MG63 (cell line): ENCODE measurements at regions not wholly inside any gene's neighbourhood (a gene's known extent, or its start where the extent isn't known, plus 50 kb on each side); places are given as distances from the start of the nearest gene placed in this dataset.

ENCODE experiments used
- DNase-seq: peaks from one replicate; pipeline ENCODE4 v3.0.0-alpha.2; 2020
- H3K27me3 ChIP-seq: fragments of 250-450 bp; sonication (Bioruptor Pico); 2 replicates; pipeline ENCODE4 v1.5.1; 2020; ENCODE audit warnings: mild to moderate bottlenecking, moderate library complexity
- H3K36me3 ChIP-seq: fragments of 250-450 bp; sonication (Bioruptor Pico); 2 replicates; pipeline ENCODE4 v1.5.1; 2020; ENCODE audit warnings: mild to moderate bottlenecking, moderate library complexity
- H3K4me3 ChIP-seq: fragments of 250-450 bp; sonication (Bioruptor Pico); 2 replicates; pipeline ENCODE4 v1.5.1; 2020; ENCODE audit warnings: mild to moderate bottlenecking, moderate library complexity
- H3K9me3 ChIP-seq: fragments of 250-450 bp; sonication (Bioruptor Pico); 2 replicates; pipeline ENCODE4 v1.5.1; 2020; ENCODE audit warnings: mild to moderate bottlenecking, moderate library complexity

DNA sequence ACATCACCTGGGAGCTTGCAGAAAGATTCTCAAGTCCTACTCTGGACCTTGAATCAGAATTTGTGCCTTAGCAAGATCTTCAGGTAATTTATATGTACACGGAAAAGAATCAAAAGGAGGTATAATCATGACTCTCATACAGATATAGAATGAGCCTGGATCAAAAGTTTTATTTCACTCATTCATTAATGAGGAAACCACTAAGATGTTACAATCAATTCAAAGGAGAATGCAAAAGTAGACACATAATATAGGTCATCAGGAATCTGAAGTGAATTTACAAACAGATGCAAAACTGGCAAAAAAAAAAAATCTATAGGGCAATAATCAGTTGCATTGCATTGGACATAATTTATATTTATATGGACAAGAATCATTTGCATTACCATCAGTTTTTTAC, 195.4 kb upstream of the TLE3 start:
- Histone ChIP-seq H3K27me3 (no peaks in the 10 kb centered on the region), H3K4me3 (no peak overlapping the region), H3K36me3 (no peaks in the 10 kb centered on the region), H3K9me3 (no peaks in the 10 kb centered on the region)
- no peak for DNase-seq

DNA sequence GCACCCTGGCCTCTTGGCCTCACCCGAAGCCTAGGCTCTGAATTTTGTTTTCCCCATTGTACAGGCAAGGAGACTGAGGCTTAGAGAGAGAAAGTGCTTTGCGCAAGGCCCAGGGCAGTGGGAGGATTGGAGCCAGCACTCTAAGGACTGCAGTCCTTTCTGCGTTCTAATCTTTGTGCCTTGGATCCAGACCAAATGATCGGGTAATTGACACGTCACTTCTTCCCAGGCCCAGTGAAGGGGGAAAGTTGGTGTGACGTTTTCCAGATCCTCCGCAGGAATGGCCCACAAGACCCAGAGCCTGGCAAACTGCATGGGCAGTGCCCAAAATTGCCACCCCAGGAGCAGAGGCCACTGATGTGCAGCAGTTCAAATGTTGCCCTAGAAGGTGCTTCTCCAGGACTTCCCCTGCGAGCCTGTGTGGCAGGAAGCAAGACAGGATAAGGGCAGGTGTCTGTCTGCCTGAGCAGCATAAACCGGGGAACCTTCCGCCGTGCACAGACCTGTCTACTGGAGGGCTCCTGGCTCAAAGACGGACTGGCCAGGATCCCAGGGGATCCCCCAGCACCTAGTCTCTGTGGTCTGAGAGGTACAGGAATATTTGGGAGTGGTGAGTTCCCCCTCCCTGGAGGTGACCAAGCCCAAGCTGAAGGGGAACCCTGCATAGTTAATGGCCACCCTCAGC, 194.5 kb upstream of the TLE3 start:
- no peaks in the 10 kb centered on the region for H3K27me3 ChIP-seq
- H3K4me3 ChIP-seq = no peak overlapping the region
- no peak for DNase-seq
- no peaks in the 10 kb centered on the region for H3K9me3 ChIP-seq
- no peaks in the 10 kb centered on the region for H3K36me3 ChIP-seq

DNA sequence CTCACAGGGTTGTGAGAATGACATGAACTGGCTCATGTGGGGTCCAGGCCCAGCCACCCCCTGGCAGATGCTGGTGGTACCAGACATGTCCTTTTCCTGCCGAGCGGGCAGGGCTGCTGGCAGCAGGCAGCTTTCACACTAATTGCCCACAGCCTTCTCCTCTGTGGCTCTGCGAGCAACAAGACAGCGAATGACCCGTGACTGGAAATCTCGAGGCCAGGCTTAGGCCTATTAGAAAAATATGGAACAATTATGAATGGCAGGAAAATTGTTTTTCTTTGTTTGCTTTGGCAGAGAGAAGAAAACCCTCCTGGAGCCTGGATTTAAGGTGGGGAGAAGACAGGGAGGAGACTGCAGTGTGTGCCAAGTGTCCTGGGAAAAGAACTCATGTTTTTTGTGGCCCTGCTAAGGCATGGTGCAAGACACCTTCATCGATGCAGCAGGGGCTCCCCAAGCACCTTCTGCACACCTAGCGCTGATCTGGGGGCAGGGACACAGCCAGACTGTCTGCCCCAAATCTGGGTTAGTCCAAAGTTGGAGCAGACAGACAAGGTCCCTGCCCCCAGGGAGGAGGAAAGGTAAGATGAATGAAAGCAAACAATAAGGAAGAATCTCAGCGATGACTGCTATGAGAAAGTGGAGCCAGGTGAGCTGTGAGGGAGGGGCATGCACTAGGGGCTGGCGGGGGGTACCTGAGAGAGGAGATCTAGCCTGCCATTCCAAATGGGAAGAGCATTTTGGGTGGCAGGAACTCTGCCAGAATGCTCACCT, 193.8 kb upstream of the TLE3 start:
- no peak for DNase-seq
- H3K9me3 ChIP-seq = no peaks in the 10 kb centered on the region
- no peaks in the 10 kb centered on the region for H3K36me3 ChIP-seq
- no peak overlapping the region for H3K4me3 ChIP-seq
- no peaks in the 10 kb centered on the region for H3K27me3 ChIP-seq

DNA sequence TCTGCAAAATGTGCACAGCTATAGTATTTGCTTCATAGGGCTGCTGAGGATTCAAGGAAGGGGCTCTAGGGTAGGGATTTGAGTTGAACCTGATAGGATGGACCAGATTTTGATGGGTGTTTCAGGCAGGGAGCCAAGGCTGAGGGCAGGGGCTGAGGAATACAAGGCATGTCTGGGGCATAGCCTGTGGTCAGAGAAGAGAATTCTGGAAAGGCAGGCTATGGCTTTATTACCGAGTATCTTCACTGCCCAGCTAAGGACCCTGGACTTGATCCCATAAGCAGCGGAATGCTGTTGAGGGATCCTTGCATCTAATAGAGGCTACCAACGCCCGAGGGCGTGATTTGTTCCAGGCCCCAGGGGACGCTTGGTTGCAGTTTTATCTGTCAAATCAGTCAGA, 193.0 kb upstream of the TLE3 start:
- Histone ChIP-seq H3K9me3 (no peaks in the 10 kb centered on the region), H3K36me3 (no peaks in the 10 kb centered on the region), H3K27me3 (no peaks in the 10 kb centered on the region), H3K4me3 (no peak overlapping the region)
- DNase-seq = no peak

DNA sequence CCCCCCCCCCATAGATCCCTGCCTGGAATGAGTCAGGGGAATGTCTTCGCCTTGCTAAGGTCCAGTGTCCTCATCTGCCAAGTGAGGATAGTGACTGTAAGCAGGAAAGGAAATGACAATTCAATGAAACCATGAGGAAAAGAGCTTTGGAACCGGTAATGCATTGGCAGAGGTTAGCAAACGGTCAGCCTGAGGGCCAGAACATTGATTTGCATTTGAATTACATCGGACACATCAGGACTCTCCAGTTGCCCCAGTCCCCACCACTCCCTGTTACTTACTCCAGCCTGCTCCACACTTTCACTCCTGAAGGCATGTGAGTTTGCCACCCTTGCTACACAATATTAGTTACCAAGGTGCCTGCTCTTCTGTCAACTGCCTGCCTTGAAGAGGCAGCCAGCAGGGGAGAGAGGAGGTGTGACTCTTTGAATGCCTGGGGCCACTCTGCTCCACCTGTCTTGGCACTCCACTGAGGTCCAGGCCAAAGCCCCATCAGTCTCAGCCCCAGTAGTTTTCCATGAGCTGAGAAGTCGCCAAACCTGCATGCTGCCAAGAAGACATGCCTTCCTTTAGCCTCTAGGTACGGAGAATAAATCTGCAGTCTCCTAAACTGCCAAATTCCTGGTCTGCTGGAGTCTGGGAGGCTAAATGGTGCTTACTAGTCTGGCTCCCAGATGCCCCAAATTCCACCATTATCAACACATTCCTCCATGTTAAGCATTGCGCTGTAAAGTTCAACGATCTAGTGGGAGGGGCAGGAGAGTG, 191.7 kb upstream of the TLE3 start:
- H3K27me3 ChIP-seq = no peaks in the 10 kb centered on the region
- no peaks in the 10 kb centered on the region for H3K36me3 ChIP-seq
- H3K4me3 ChIP-seq = no peak overlapping the region
- no peaks in the 10 kb centered on the region for H3K9me3 ChIP-seq
- peak; percentile 79 for DNase-seq

DNA sequence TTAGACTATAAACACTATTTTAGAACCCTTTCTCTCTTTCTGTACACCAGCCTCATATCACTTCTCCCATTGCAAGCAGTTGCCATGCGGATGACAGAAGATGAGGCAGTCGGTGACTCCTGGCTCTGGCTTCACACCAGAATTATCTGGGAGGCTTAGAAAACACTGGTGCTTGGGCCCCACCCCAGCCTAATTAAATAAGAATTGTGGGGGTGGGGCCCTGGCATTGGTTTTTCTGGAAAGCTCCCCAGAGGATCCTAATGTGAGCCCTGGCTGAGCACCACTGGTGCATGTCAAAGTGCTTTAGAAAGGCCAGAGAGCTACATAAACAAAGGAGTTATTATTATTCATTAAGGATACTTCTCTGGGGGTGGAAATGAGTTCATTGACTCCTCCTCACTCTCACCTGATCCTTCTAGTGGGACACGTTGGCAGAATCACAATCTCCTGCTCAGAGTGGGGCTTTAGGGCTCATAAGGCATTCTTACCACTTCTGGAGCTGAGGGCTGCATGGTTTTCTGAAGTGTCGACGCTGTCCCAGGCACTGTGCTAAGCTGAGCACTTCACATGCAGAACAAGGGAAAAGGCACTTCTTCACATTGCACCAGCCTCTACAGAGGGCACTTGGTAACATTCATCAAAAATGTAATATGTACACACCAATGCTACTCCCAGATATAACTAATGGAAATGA, 188.5 kb upstream of the TLE3 start:
- Histone ChIP-seq H3K27me3 (no peaks in the 10 kb centered on the region), H3K36me3 (no peaks in the 10 kb centered on the region), H3K4me3 (no peak overlapping the region), H3K9me3 (no peaks in the 10 kb centered on the region)
- DNase-seq = no peak

DNA sequence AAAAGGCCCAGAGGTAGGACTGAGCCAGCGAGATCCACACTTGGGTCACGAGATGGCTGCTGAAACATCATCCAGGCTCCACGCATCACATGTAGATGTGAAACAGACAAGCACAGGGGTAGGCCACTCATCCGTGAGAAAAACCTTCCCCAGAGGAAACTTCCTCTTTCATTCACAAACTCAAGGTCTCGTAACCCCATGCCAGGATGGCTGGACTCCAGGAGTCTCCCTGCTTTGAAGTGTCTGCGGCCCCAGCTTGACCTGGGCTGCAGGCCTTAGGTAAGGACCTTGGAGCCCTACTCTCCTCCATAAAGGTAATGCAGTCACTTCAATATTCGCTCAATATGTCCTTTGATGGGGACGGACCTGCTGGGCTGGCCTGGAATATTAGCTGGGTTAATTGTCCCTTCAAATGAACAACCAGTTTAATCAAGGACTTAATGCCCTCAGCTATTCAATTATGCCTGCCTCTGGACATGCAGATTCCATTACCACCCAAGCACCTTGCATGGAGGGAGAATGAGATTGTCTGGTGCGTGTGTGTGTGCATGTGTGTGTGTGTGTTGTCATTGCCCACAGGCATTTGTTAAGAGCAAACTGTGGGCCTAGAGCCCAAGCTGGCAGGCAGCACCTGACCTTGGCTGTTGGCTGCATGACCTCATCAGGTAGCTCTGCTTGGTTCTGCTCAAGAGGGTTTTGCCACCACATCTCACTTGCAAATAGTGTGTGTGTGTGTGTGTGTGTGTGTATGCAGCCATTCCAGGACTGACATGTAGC, 186.9 kb upstream of the TLE3 start:
- Histone ChIP-seq H3K4me3 (no peak overlapping the region), H3K36me3 (no peaks in the 10 kb centered on the region), H3K9me3 (no peaks in the 10 kb centered on the region), H3K27me3 (no peaks in the 10 kb centered on the region)
- DNase-seq = peak; percentile 55

DNA sequence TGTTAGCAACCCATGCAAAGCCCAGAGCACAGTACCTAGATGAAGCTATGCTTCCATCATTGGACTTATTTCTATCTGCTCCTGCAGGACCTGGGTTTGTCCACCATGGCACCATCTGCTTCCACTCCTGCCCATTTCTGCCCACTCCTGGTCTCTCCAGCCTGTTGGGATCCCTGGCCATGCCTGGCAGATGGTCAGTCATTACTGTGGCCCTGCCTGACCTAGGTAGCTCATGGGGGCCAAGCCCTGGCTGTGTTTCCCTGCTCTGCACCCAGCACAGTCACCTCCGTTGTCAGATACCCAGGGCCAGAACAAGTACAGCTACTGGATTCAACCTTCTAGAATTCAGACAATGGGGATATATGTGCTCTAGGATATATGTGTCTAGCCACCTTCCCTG, 185.8 kb upstream of the TLE3 start:
- H3K36me3 ChIP-seq = no peaks in the 10 kb centered on the region
- DNase-seq = no peak
- H3K4me3 ChIP-seq = no peak overlapping the region
- no peaks in the 10 kb centered on the region for H3K9me3 ChIP-seq
- no peaks in the 10 kb centered on the region for H3K27me3 ChIP-seq

DNA sequence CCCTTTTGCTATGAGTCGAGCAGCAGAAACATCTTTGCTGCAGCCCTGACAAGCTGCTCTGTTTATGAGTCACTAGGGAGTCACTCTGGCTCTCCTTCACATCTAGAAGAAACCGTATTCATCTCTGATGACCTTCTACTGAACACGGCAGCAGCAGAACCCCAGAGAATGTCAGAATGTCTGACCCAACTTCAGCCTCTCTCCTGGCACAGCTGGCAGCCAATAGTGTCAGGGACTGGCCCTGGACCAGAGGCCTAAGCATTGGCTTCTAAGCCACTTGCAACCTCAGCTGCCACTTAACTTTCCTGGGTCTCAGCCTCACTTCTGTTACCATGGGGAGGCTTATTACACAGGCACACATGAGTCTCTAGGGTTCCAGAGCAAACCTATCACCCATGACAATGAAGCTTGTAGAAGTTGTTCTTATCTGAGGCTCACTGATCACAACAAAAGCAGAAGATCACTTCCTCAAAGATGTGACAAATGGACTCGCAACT, 184.1 kb upstream of the TLE3 start:
- Histone ChIP-seq H3K27me3 (no peaks in the 10 kb centered on the region), H3K36me3 (no peaks in the 10 kb centered on the region), H3K4me3 (no peak overlapping the region), H3K9me3 (no peaks in the 10 kb centered on the region)
- peak; percentile 84 for DNase-seq

DNA sequence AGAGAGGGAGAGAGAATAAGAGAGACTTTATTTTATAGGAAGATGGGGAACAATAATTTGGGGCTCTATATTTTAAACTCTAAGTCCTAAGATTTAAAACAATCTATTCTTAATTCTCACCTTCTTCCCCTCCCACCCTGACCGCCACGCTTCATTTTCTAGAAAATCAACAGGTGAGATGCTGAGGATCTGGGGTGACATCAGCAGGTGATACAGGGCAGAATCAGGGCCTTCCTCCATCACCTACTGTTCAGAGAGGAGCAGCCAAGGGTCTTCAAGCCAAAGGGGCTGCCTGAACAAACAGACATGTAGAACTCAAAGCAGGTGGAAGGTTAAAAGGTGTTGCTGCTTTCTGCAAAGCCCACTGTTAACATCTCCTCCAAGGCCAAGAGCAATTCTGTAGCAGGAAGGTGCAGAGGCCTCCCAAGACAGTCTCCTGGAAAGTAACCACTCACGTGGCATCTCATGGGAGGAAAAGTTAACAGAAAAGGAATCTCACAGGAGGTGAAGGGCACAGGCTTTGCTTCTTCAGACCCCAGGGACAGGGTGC, 183.6 kb upstream of the TLE3 start:
- H3K27me3 ChIP-seq = no peaks in the 10 kb centered on the region
- H3K36me3 ChIP-seq = no peaks in the 10 kb centered on the region
- no peaks in the 10 kb centered on the region for H3K9me3 ChIP-seq
- DNase-seq = no peak
- H3K4me3 ChIP-seq = no peak overlapping the region

DNA sequence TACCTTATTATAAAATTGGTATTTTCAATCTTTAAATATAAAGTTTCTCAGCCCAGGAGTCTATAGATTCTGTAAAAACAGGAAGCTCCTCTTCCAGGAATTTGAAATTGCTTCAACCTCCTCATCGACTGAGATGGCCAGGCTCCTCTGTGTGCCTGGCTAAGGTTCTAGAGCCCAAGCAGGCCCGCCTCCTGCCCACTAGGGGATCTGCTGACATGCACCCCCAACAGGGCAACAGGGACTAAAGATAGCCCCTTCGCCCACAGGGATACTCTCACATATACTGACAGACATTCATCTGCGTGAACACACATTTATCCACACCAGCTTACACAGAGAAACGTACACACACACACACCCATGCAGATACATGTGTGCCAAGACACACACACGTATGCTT, 183.1 kb upstream of the TLE3 start:
- Histone ChIP-seq H3K36me3 (no peaks in the 10 kb centered on the region), H3K27me3 (no peaks in the 10 kb centered on the region), H3K4me3 (no peak overlapping the region), H3K9me3 (no peaks in the 10 kb centered on the region)
- no peak for DNase-seq

DNA sequence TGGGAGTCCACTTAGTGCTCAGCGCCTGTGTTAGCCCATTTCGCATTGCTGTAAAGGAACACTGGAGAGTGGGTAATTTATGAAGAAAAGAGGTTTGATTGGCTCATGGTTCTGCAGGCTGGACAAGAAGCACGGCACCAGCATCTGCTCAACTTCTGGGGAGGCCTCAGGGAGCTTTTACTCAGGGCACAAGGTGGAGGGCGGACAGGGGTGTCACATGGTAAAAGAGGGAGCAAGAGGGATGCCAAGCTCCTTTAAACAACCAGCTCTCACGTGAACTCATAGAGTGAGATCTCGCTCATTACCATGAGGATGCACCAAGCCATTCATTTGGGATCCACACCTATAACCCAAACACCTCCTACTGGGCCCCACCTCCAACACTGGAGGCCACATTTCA, 181.4 kb upstream of the TLE3 start:
- Histone ChIP-seq H3K9me3 (no peaks in the 10 kb centered on the region), H3K36me3 (no peaks in the 10 kb centered on the region), H3K4me3 (no peak overlapping the region), H3K27me3 (no peaks in the 10 kb centered on the region)
- no peak for DNase-seq

DNA sequence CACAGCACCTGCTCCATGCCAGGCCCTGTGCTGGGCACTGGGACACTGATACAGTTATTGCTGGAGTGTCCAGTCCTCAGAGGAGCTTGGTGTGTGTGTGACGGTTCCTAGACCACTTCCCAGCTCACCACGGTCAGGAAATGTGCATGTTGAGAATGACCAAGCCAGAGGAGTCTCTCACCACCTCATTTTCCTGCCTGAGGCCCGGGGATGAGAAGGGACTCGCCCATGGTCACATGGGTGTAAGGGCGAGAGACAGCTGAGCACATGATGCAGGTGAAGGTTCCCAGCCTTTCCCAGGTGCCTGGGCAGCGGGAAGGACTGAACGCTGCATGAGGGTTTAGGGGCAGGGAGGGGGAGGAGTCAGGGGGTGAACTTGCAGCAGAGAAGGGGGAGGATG, 180.9 kb upstream of the TLE3 start:
- H3K9me3 ChIP-seq = no peaks in the 10 kb centered on the region
- H3K4me3 ChIP-seq = no peak overlapping the region
- no peak for DNase-seq
- no peaks in the 10 kb centered on the region for H3K27me3 ChIP-seq
- no peaks in the 10 kb centered on the region for H3K36me3 ChIP-seq

DNA sequence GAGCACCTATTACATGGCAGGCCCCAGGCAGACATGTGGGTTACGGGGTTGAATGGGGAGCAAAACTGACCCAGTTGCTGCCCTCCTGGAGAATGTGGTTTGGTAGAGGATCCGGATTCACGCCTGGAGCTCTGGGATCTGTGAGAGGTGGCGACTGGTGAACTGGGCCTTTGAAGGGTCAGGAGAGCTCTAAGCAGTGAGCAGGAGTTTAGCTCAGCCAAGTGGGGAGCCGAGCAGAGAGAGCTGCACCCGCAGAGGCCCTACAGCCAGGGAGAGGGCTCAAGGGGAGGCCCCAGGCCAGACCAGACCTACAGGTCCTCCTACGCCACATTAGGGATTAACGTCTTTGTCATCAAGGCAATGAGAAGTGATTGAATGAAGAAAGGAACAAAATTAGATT, 179.8 kb upstream of the TLE3 start:
- no peaks in the 10 kb centered on the region for H3K9me3 ChIP-seq
- no peaks in the 10 kb centered on the region for H3K36me3 ChIP-seq
- H3K4me3 ChIP-seq = no peak overlapping the region
- H3K27me3 ChIP-seq = no peaks in the 10 kb centered on the region
- DNase-seq = no peak

DNA sequence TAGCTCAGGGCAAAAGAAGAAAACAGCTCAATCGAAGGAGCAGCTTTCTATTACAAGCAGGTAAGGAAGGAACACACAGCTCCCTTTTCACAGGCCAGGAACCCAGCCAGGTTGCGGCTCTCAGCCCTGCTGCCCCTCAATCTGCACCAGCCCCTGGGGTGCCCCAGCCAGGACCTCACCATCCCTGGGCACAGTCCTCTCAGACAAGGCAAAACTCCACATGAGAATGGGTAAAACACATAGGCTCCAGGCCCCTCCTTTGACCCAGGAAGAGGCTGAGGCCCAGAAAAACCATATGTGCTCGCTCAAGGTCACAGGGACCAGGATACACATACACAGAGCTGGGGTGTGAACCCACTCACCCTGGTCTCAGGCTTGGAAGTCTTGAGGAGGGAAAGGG, 178.7 kb upstream of the TLE3 start:
- no peak overlapping the region for H3K4me3 ChIP-seq
- H3K9me3 ChIP-seq = no peaks in the 10 kb centered on the region

DNA sequence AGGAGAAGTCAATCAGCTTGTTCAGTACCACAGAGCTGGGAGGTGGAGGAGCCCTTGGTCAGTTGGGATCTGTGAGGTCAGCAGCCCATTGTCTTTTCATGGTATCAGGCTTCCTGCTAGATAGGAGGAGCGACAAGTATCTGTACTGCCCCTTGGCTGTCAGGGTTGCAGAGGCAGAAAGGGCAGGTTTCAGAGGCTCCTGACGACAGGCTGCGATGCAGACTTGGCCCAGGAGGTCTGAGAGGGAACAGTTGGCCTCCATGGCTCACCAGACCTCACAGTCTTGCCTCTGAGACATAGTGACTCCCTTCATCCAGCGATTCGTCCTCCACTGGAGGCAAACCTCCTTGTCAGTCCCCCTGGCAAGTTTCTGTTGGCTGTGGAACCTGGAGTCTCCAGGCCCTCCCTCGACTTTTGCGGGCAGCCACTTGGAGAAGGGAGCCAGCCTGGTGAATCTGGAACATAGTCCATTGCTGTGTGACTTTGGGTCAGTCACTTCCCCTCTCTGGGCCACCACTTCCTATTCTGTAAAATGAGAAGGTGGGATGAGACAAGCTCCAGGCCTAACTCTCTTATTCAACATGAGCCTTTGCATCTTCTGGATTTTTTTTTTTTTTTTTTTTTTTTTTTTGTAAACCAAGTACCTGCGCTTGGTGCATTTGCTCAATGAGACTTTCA, 177.9 kb upstream of the TLE3 start:
- H3K4me3 ChIP-seq = no peak overlapping the region
- no peaks in the 10 kb centered on the region for H3K36me3 ChIP-seq
- H3K27me3 ChIP-seq = no peaks in the 10 kb centered on the region
- no peak for DNase-seq
- no peaks in the 10 kb centered on the region for H3K9me3 ChIP-seq

More for the DNA sequence above, 178.7 kb upstream of the TLE3 start:
- no peaks in the 10 kb centered on the region for H3K36me3 ChIP-seq
- H3K27me3 ChIP-seq = no peaks in the 10 kb centered on the region
- no peak for DNase-seq
